GM23338 (cell line): ENCODE measurements at regions not wholly inside any gene's neighbourhood (a gene's known extent, or its start where the extent isn't known, plus 50 kb on each side); places are given as distances from the start of the nearest gene placed in this dataset.

ENCODE experiments used
- ATAC-seq: fragments of 200-7000 bp; cut with Tn5 transposase; 3 replicates; pipeline ENCODE4 v1.9.1; 2020
- DNase-seq: peaks from one replicate; pipeline ENCODE4 v3.0.0-alpha.2; 2015; ENCODE audit warnings: low spot score
- H2AFZ ChIP-seq: fragments of 200-600 bp; sonication (generic); 2 replicates; pipeline ENCODE4 v1.8.0; 2016; ENCODE audit warnings: antibody characterized with exemption, mild to moderate bottlenecking, moderate library complexity
- H3F3A ChIP-seq: fragments of 200-600 bp; sonication (generic); replicated peaks from 2 replicates; pipeline ENCODE4 v1.8.0; 2017; ENCODE audit warnings: antibody characterized with exemption, mixed run types, low read depth
- H3K27ac ChIP-seq: fragments of 200-600 bp; sonication (generic); 2 replicates; pipeline ENCODE4 v1.6.1; 2016; ENCODE audit warnings: low read depth
- H3K27me3 ChIP-seq: fragments of 200-600 bp; sonication (generic); 2 replicates; pipeline ENCODE4 v1.8.0; 2016; ENCODE audit warnings: mild to moderate bottlenecking, mixed run types, moderate library complexity; ENCODE audit not compliant: insufficient read depth
- H3K36me3 ChIP-seq: fragments of 200-600 bp; sonication (generic); 2 replicates; pipeline ENCODE4 v1.8.0; 2016; ENCODE audit warnings: mild to moderate bottlenecking; ENCODE audit not compliant: insufficient read depth
- H3K4me1 ChIP-seq: fragments of 200-600 bp; sonication (generic); 2 replicates; pipeline ENCODE4 v1.8.0; 2016; ENCODE audit warnings: mild to moderate bottlenecking, moderate library complexity; ENCODE audit not compliant: insufficient read depth
- H3K4me2 ChIP-seq: fragments of 200-600 bp; sonication (generic); 2 replicates; pipeline ENCODE4 v1.7.1; 2017; ENCODE audit warnings: mixed run types
- H3K4me3 ChIP-seq: fragments of 200-600 bp; sonication (generic); 2 replicates; pipeline ENCODE4 v1.6.1; 2016; ENCODE audit warnings: mixed run types
- H3K79me2 ChIP-seq: fragments of 200-600 bp; sonication (generic); replicated peaks from 2 replicates; pipeline ENCODE4 v1.8.0; 2017; ENCODE audit warnings: mild to moderate bottlenecking; ENCODE audit not compliant: insufficient read depth
- H3K9me2 ChIP-seq: fragments of 200-600 bp; sonication (generic); 2 replicates; pipeline ENCODE4 v1.8.0; 2017; ENCODE audit not compliant: insufficient read depth
- H4K20me1 ChIP-seq: fragments of 200-600 bp; sonication (generic); replicated peaks from 2 replicates; pipeline ENCODE4 v1.8.0; 2017; ENCODE audit warnings: mild to moderate bottlenecking; ENCODE audit not compliant: insufficient read depth
- H3K27ac Mint-ChIP-seq: 2 replicates; pipeline ENCODE4 v1.8.0; 2020; ENCODE audit warnings: inconsistent platforms, mild to moderate bottlenecking, moderate library complexity, mixed read lengths
- H3K27me3 Mint-ChIP-seq: 3 replicates; pipeline ENCODE4 v1.8.0; 2022; ENCODE audit warnings: low read depth, mild to moderate bottlenecking, moderate library complexity, mixed read lengths, inconsistent platforms; ENCODE audit not compliant: insufficient read depth, poor library complexity
- H3K36me3 Mint-ChIP-seq: 3 replicates; pipeline ENCODE4 v1.8.0; 2021; ENCODE audit warnings: low read depth, mild to moderate bottlenecking, inconsistent platforms, moderate library complexity, mixed read lengths
- H3K4me1 Mint-ChIP-seq: 3 replicates; pipeline ENCODE4 v1.8.0; 2020; ENCODE audit warnings: mild to moderate bottlenecking, inconsistent platforms, mixed read lengths
- H3K4me3 Mint-ChIP-seq: 3 replicates; pipeline ENCODE4 v1.8.0; 2021; ENCODE audit warnings: moderate library complexity, mild to moderate bottlenecking, inconsistent platforms, mixed read lengths
- H3K9me3 Mint-ChIP-seq: 3 replicates; pipeline ENCODE4 v1.8.0; 2020; ENCODE audit warnings: moderate library complexity, mild to moderate bottlenecking, inconsistent platforms, mixed read lengths
- CREB1 ChIP-seq: fragments of 250-450 bp; sonication (Bioruptor Pico); IDR thresholded peaks from 2 replicates; pipeline ENCODE4 v1.5.0; 2020; ENCODE audit warnings: low read depth, mild to moderate bottlenecking, moderate library complexity
- ETS1 ChIP-seq: IDR thresholded peaks from 2 replicates; pipeline ENCODE4 v1.6.1; 2016; ENCODE audit warnings: antibody characterized with exemption
- JUNB ChIP-seq: IDR thresholded peaks from one replicate; pipeline ENCODE4 v1.6.1; 2016; ENCODE audit warnings: antibody characterized with exemption; ENCODE audit not compliant: unreplicated experiment
- NANOG ChIP-seq: IDR thresholded peaks from 2 replicates; pipeline ENCODE4 v1.6.1; 2016; ENCODE audit warnings: antibody characterized with exemption, borderline replicate concordance
- POLR2AphosphoS5 ChIP-seq: IDR thresholded peaks from 2 replicates; pipeline ENCODE4 v1.6.1; 2016; ENCODE audit warnings: antibody characterized with exemption, low read depth
- REST ChIP-seq: IDR thresholded peaks from one replicate; pipeline ENCODE4 v1.6.1; 2018; ENCODE audit warnings: antibody characterized with exemption; ENCODE audit not compliant: unreplicated experiment
- STAT1 ChIP-seq: IDR thresholded peaks from one replicate; pipeline ENCODE4 v1.6.1; 2016; ENCODE audit warnings: antibody characterized with exemption; ENCODE audit not compliant: unreplicated experiment
- ZNF114 ChIP-seq: fragments of 250-450 bp; sonication (Bioruptor Pico); IDR thresholded peaks from 2 replicates; pipeline ENCODE4 v1.5.0; 2020; ENCODE audit warnings: mild to moderate bottlenecking, moderate library complexity
- ZNF331 ChIP-seq: fragments of 250-450 bp; sonication (Bioruptor Pico); IDR thresholded peaks from 2 replicates; pipeline ENCODE4 v1.5.0; 2020; ENCODE audit warnings: low read depth, mild to moderate bottlenecking, moderate library complexity
- ZNF462 ChIP-seq: fragments of 250-450 bp; sonication (Bioruptor Pico); IDR thresholded peaks from 2 replicates; pipeline ENCODE4 v1.5.0; 2020; ENCODE audit warnings: mild to moderate bottlenecking, moderate library complexity

GRCh38 chr2:164186591-164186990 is 434.7 kb downstream of the GRB14 start (continued):
- TF ChIP-seq ZNF462, result no peak
- no peak for TF ChIP-seq REST
- TF ChIP-seq JUNB, result no peak
- no peak for TF ChIP-seq NANOG

- DNase-seq, result peak; percentile 34
- no peaks in the 10 kb centered on the region for H3K27me3 ChIP-seq
- no peak overlapping the region for H3K4me3 ChIP-seq
- no peaks in the 10 kb centered on the region for H4K20me1 ChIP-seq
- Mint-ChIP-seq H3K36me3 (peaks cover 2% of the 10 kb centered on the region; the same call in 1 of the 3 replicates), H3K4me3 (no peak overlapping the region), H3K27me3 (no peaks in the 10 kb centered on the region), H3K9me3 (peaks cover 2% of the 10 kb centered on the region; the same call in 1 of the 3 replicates), H3K27ac (no peak overlapping the region), H3K4me1 (peaks cover 8% of the 10 kb centered on the region; the same call in 2 of the 3 replicates)
- peak; percentile 96 for ATAC-seq
- H2AFZ ChIP-seq, result 0 out of 2 replicates have a peak overlapping the region, but pooled peaks have one; percentile 20
- no peak overlapping the region for H3K4me2 ChIP-seq
- H3K27ac ChIP-seq, result no peak overlapping the region
- no peaks in the 10 kb centered on the region for H3K36me3 ChIP-seq
- no peaks in the 10 kb centered on the region for H3K9me2 ChIP-seq
- no peaks in the 10 kb centered on the region for H3K79me2 ChIP-seq
- H3K4me1 ChIP-seq, result no peaks in the 10 kb centered on the region; the same call in 1 of the 2 replicates
- H3F3A ChIP-seq, result no peaks in the 10 kb centered on the region
- TF ChIP-seq ZNF331 (no peak), NANOG (no peak), JUNB (no peak), STAT1 (no peak), POLR2AphosphoS5 (no peak), ZNF114 (CRISPR knock-in tag) (no peak), REST (no peak), CREB1 (CRISPR knock-in tag) (no peak), ETS1 (no peak)
Observed at GRCh38 chr2:164182116-164182627, 439.1 kb downstream of the GRB14 start.
